OCI-M1 (cell line): ENCODE measurements at regions not wholly inside any gene's neighbourhood (a gene's known extent, or its start where the extent isn't known, plus 50 kb on each side); places are given as distances from the start of the nearest gene placed in this dataset.
"Not testable (repeated sequence)": the region's sequence is repeated elsewhere in the genome, so short reads cannot be mapped to it uniquely, and the experiment has no call there.

Source experiments
- DNase-seq: peaks from one replicate; lab custom pipeline; 2025; lab: John Stamatoyannopoulos, UW

- DNase-seq = not testable (repeated sequence)
Observed at GRCh38 chr4:68720723-68721122, 50.3 kb upstream of the UGT2B15 start.

DNA sequence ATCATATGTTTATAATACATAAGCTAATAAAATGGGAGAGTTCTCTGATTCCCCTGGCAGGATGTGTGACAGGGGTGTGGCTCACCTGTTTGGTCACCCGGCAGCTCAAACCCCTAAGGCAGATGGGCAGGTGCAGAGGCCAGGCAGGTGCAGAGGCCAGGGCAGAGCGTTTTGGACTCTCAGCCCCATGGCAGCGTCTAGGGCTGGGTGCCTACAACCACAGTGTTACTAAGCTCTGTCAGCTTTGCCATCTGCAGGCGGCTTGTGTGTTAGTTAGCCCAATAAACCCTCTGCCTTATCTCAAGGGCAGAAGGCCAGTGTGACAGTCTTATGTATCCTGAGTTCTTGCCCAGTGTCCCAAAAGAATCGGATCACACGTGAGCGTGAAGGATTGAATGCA, 54.0 kb upstream of the UGT2B15 start:
- DNase-seq = no peak

- no peak for DNase-seq
Observed at GRCh38 chr4:68724922-68725321, 54.5 kb upstream of the UGT2B15 start.

DNA sequence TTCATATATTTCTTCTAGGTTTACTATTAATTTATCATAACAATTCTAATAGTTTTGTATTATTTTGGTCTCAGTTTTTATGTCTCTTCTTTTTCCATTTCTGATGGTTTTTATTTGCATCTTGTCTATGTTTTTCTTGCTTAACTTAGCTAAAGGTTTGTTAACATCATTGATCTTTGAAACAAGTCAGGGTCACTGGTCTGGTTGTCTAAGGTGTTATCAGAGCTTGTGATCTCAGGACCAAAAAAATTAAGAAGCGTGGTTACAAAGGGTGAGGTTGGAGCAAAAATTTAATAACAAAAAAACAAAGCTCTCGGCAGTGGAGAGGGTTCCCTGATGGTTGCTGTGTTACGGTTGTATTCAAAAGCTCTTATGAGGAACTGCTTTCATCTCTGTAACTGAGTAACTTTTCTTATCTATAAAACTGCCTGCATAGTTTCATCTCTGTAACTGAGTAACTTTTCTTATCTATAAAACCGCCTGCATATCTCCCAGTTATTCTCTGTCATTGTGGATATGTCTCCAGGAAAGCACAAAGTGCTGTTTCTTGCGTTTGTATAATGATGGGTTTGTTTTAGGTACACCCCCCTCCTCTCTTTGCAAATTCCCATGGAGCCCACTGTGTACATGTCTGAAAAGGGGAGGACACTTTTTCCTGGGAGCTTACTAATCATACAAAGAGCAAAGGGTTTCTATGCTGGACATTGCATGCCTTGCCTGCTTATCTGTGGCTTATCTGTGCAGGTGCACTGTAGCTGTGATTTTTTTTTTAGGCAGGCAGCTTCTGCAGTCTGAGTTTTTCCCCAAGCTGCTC, 62.4 kb upstream of the UGT2B15 start:
- peak; percentile 89 for DNase-seq

DNA sequence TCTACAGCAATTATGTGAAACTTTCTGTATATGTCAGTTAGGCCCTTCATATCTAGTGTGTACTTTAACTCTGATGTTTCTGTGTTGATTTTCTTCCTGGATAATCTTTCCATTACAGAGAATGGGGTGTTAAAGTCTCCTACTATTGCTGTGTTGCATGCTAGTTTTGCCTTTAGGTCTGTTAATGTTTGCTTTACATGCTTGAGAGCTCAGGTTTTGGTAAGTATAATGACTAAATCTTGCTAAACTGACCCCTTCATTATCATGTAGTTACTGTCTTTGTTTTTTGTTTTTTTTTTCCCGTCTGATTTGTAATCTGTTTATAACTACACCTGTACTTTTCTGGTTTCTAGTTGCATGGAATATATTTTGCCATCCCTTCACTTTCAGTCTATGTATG, 63.6 kb upstream of the UGT2B15 start:
- no peak for DNase-seq

- DNase-seq = no peak
Observed at GRCh38 chr4:68735106-68735505, 64.7 kb upstream of the UGT2B15 start.

DNA sequence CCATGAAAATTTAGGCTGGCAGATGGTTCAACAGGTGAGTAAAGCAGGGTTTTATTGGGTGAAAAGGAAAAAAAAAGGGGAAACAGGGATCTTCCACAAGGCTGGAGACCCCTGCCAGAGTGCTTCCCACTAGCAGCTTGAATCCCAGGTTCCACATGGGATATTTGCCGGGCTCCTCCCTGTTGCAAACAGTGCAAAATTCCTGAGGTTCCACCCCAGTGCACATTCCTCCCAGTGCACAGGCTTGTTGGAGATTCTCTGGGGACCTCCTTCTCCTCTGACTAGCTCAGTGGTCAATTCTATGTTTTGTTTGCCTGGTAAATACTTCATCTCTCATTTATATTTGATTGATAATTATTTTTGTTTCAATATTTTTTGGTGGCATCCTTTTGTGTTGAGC, 66.4 kb upstream of the UGT2B15 start:
- no peak for DNase-seq

DNA sequence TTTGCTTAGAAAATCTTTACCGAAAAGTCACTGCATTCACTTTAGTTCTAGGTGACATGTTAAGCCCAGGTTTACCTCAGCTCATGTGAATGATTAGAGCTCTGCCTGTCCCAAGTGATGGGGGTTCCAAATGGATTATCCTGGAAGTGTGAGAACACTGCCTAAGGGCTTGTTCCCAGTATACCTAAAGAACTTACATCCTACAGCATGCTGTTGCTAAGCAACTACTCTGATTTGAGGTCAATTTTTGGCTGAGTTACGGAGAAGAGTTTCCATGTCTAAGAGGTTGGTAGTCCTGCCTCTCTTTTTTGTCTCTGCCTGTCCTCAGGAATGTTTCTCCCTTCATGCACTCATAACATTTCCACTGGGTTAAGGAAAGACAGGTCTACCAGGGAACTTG, 67.6 kb upstream of the UGT2B15 start:
- no peak for DNase-seq

GRCh38 chr4:68744368-68744767, 71.4 kb upstream of the UGT2B10 start:
- DNase-seq = no peak

DNA sequence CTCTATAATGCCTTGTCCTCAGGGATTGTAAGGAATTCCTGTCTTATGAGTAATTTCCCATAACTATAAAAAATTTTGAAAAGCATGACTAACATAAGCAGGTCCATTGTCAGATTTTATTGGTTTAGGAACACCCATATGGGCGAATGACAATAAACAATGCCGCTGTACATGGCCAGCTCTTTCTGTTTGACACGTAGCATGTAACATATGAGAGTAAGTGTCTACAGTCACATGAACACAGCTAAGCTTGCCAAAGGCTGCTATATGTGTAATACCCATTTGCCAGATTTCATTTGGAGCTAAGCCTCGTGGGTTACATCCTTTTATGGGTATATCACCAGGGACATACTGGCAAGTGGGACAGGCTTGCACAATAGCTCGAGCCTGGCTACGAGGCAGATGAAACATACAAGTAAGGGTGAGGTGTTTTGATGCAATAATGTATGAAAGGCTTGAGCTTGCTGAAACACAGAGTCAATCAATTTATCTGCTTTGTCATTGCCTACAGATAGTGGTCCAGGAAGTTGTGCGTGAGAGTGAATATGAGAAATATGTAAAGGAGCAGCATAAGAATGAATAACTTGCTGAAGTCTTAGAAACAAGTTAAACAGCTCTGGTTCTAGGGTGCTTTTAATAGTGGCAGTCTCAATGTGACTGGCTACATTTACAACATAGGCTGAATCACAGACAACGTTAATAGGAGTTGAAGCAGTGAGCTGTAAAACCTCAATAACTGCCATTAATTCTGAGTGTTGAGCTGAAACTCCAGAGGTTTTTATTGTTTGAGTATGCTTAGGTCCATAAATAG, 67.4 kb upstream of the UGT2B10 start:
- DNase-seq = peak; percentile 32

DNA sequence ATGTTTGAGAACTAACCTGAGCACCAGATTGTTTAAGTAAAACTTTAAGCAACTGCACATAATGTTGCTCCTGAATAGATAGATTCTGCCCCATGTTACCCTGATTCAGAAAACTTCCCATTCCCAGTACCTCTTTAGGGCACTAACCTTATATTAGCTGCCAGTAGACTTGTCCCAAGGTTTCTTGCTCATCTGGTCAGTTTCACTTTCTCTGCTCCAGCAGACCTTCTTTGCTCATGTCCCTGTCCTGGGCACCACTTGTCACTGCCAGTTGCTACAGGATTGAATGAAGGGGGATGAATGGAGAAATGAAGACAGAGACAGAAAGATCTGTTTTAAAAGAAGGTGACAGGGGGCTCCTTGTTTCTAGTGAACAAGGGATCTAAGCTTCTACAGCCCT, 65.2 kb upstream of the UGT2B10 start:
- DNase-seq = no peak

- no peak for DNase-seq
Observed at GRCh38 chr4:68751138-68751537, 64.7 kb upstream of the UGT2B10 start.

DNA sequence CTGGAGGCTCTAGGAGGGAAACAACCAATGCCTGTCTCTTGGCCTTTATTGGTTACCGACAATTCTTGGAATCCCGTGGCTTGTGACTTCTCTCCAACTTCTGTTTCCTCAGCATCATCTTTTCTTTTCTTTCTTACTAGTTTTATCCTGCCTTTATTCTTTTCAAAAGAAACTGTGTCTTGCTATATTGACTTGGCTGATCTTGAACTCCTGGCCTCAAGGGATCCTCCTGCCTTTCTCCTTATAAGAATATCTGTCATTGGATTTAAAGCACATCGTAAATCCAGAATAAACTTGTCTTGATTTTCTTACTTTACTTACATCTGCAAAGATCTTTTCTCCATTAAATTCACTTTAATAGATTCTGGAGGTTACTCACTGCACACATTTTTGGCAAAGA, 49.9 kb upstream of the UGT2B10 start:
- peak; percentile 90 for DNase-seq
